K562 (cell line): ENCODE measurements at regions not wholly inside any gene's neighbourhood (a gene's known extent, or its start where the extent isn't known, plus 50 kb on each side); places are given as distances from the start of the nearest gene placed in this dataset.

Source experiments
- BACH1 ChIP-seq: fragments of 200-800 bp; sonication (Bioruptor generic); IDR thresholded peaks from 2 replicates; pipeline ENCODE4 v1.6.1; 2016; ENCODE audit warnings: missing genetic modification characterization, missing compliant biosample characterization
- CTCF ChIP-seq, 3 experiments: IDR thresholded peaks in 2 of 3; conservative IDR thresholded peaks in 1 of 3; 2 replicates each; pipeline ENCODE4 v1.5.1; 2011 to 2012; ENCODE audit warnings: low read length in 3 of 3, mild to moderate bottlenecking in 3 of 3, control low read depth in 2 of 3, improper control_type of control experiment in 1 of 3, inconsistent platforms in 1 of 3, low read depth in 1 of 3, mixed read lengths in 1 of 3, moderate library complexity in 1 of 3; ENCODE audit not compliant: insufficient read depth in 2 of 3
- HINFP ChIP-seq: fragments of 450-650 bp; conservative IDR thresholded peaks from 2 replicates; pipeline ENCODE4 v1.6.1; 2016; ENCODE audit warnings: missing genetic modification characterization, low read depth, mild to moderate bottlenecking, control low read depth, missing compliant biosample characterization
- HMG20A ChIP-seq: fragments of 450-650 bp; formaldehyde crosslinking; conservative IDR thresholded peaks from 2 replicates; pipeline ENCODE4 v1.4.0; 2020; ENCODE audit warnings: mild to moderate bottlenecking, mixed read lengths
- SPI1 ChIP-seq: IDR thresholded peaks from 2 replicates; pipeline ENCODE4 v1.6.1; 2011; ENCODE audit warnings: low read depth, low read length, control low read depth, borderline replicate concordance
- SRSF7 ChIP-seq: fragments of 200-400 bp; formaldehyde crosslinking; optimal IDR thresholded peaks from 2 replicates; pipeline ENCODE3; 2017; ENCODE audit warnings: mild to moderate bottlenecking, low read depth, low read length
- ZNF140 ChIP-seq: fragments of 250-450 bp; sonication (Bioruptor Pico); IDR thresholded peaks from 2 replicates; pipeline ENCODE4 v1.8.0; 2021; ENCODE audit warnings: moderate library complexity, mild to moderate bottlenecking, inconsistent platforms

DNA sequence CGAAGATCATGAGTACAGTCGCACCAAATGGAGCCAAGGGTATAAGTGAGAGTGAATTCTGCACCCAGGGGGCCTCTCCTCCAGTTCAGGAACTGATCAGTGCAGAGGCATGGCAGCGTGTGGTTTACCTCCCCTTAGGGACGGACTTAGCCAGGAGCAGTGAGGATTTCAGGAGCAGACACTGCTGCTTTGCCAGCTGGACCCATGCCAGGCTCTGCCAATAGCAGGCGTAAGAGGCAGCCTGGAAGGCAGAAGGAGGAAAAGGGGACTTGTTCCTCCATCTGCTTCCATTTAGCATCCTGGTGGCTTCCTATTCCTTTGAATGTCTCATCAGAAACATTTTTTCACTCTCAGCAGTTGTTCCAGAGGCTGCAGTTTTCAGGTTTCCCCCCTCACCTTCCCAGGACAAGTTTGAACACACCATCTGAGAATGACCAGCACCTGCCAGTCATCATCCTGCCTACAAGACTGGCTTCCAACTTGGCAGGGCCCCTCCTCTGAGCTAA, 137.0 kb upstream of the LMNTD1 start:
- TF ChIP-seq SPI1: no peak
- no peak for TF ChIP-seq CTCF (IDR thresholded peaks at IDR 0.05 in 2 of 3, conservative IDR thresholded peaks at IDR 0.05 in 1 of 3; ENCODE audit: insufficient read depth in 2 of 3, low read depth in 1 of 3, low read length in 3 of 3)
- TF ChIP-seq HMG20A (CRISPR knock-in tag): no peak
- no peak for TF ChIP-seq ZNF140 (CRISPR knock-in tag)
- no peak for TF ChIP-seq BACH1
- TF ChIP-seq SRSF7: no peak
- no peak for TF ChIP-seq HINFP (tag)
